K562 (cell line): ENCODE measurements at regions not wholly inside any gene's neighbourhood (a gene's known extent, or its start where the extent isn't known, plus 50 kb on each side); places are given as distances from the start of the nearest gene placed in this dataset.

Source experiments
- POLR2A ChIP-seq: fragments of 450-650 bp; conservative IDR thresholded peaks from 2 replicates; pipeline ENCODE4 v1.6.1; 2016
- TF ChIP-seq, protein P1 (sequence below), 3 experiments: IDR thresholded peaks in 2 of 3; conservative IDR thresholded peaks in 1 of 3; 2 replicates each; pipeline ENCODE4 v1.5.1; 2011 to 2012; ENCODE audit warnings: low read length in 3 of 3, mild to moderate bottlenecking in 3 of 3, control low read depth in 2 of 3, improper control_type of control experiment in 1 of 3, inconsistent platforms in 1 of 3, low read depth in 1 of 3, mixed read lengths in 1 of 3, moderate library complexity in 1 of 3; ENCODE audit not compliant: insufficient read depth in 2 of 3

- TF ChIP-seq, protein P1, sequence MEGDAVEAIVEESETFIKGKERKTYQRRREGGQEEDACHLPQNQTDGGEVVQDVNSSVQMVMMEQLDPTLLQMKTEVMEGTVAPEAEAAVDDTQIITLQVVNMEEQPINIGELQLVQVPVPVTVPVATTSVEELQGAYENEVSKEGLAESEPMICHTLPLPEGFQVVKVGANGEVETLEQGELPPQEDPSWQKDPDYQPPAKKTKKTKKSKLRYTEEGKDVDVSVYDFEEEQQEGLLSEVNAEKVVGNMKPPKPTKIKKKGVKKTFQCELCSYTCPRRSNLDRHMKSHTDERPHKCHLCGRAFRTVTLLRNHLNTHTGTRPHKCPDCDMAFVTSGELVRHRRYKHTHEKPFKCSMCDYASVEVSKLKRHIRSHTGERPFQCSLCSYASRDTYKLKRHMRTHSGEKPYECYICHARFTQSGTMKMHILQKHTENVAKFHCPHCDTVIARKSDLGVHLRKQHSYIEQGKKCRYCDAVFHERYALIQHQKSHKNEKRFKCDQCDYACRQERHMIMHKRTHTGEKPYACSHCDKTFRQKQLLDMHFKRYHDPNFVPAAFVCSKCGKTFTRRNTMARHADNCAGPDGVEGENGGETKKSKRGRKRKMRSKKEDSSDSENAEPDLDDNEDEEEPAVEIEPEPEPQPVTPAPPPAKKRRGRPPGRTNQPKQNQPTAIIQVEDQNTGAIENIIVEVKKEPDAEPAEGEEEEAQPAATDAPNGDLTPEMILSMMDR (IDR thresholded peaks at IDR 0.05 in 2 of 3, conservative IDR thresholded peaks at IDR 0.05 in 1 of 3; ENCODE audit: insufficient read depth in 2 of 3, low read depth in 1 of 3, low read length in 3 of 3): no peak
- no peak for TF ChIP-seq POLR2A
Observed at GRCh38 chr6:156167625-156168071, 609.5 kb upstream of the ARID1B start.
